K562 (cell line): ENCODE measurements at regions not wholly inside any gene's neighbourhood (a gene's known extent, or its start where the extent isn't known, plus 50 kb on each side); places are given as distances from the start of the nearest gene placed in this dataset.

Source experiments
- BACH1 ChIP-seq: fragments of 200-800 bp; sonication (Bioruptor generic); IDR thresholded peaks from 2 replicates; pipeline ENCODE4 v1.6.1; 2016; ENCODE audit warnings: missing genetic modification characterization, missing compliant biosample characterization
- CSDE1 ChIP-seq, 2 experiments: fragments of 450-650 bp; IDR thresholded peaks; 2 replicates each; pipeline ENCODE4 v1.6.1; 2016; ENCODE audit warnings: mild to moderate bottlenecking in 1 of 2
- DDX20 ChIP-seq: fragments of 450-650 bp; IDR thresholded peaks from 2 replicates; pipeline ENCODE4 v1.6.1; 2016; ENCODE audit warnings: missing genetic modification characterization, low read depth, mild to moderate bottlenecking, missing compliant biosample characterization, moderate library complexity
- IFI16 ChIP-seq: fragments of 250-450 bp; sonication (Bioruptor Pico); IDR thresholded peaks from 2 replicates; pipeline ENCODE4 v2.1.2; 2022; ENCODE audit warnings: mild to moderate bottlenecking, inconsistent platforms
- IRF2 ChIP-seq: sonication (generic); formaldehyde crosslinking; IDR thresholded peaks from 2 replicates; pipeline ENCODE4 v1.8.1; 2022; ENCODE audit warnings: mild to moderate bottlenecking, missing genetic modification reagents
- MCM3 ChIP-seq: fragments of 450-650 bp; IDR thresholded peaks from 2 replicates; pipeline ENCODE4 v1.6.1; 2016
- NR2F6 ChIP-seq: fragments of 450-650 bp; formaldehyde crosslinking; IDR thresholded peaks from 2 replicates; pipeline ENCODE4 v1.4.0; 2020; ENCODE audit warnings: mild to moderate bottlenecking
- TEAD4 ChIP-seq, 2 experiments: sonication (generic) in 1 of 2; formaldehyde crosslinking in 1 of 2; IDR thresholded peaks; 2 replicates each; pipeline versions ENCODE4 v1.6.1 to v1.8.0; 2012 to 2022; ENCODE audit warnings: borderline replicate concordance in 1 of 2, inconsistent platforms in 1 of 2, low read length in 1 of 2, mild to moderate bottlenecking in 1 of 2, missing genetic modification reagents in 1 of 2
- ZSCAN32 ChIP-seq: fragments of 450-650 bp; formaldehyde crosslinking; IDR thresholded peaks from 2 replicates; pipeline ENCODE4 v1.4.0; 2020; ENCODE audit warnings: mild to moderate bottlenecking, moderate library complexity
- TF ChIP-seq, protein P1 (sequence below), 2 experiments: IDR thresholded peaks in 1 of 2; conservative IDR thresholded peaks in 1 of 2; 2 replicates each; pipeline ENCODE4 v1.6.1; 2016; ENCODE audit warnings: low read depth in 2 of 2, mild to moderate bottlenecking in 1 of 2, missing compliant biosample characterization in 1 of 2, missing genetic modification characterization in 1 of 2, moderate library complexity in 1 of 2
- TF ChIP-seq, protein P2 (sequence below): sonication (generic); formaldehyde crosslinking; IDR thresholded peaks from 2 replicates; pipeline ENCODE4 v1.8.0; 2022; ENCODE audit warnings: missing genetic modification reagents, mild to moderate bottlenecking, borderline replicate concordance

DNA sequence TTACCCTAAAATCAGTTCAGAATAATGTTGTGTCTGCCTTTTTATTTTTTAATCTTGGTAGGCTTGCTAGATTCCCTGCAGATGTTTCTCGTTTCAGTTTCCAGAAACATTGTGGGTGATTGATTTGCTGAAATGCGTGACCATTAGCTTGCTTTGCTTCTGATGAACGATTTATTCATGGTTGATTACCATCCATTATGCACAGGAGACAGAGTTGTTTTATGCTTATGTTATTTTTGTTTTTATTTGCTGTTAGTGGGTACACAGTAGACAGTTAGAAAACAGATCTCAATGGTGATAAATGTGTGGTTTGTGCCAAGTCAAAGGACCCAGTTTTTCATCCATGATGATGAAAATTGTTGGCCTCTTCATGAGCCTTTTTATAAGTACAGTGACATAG lies 455.6 kb upstream of the BOD1L1 start (continued):
- TF ChIP-seq, protein P1, sequence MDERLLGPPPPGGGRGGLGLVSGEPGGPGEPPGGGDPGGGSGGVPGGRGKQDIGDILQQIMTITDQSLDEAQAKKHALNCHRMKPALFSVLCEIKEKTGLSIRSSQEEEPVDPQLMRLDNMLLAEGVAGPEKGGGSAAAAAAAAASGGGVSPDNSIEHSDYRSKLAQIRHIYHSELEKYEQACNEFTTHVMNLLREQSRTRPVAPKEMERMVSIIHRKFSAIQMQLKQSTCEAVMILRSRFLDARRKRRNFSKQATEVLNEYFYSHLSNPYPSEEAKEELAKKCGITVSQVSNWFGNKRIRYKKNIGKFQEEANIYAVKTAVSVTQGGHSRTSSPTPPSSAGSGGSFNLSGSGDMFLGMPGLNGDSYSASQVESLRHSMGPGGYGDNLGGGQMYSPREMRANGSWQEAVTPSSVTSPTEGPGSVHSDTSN (CRISPR knock-in tag; IDR thresholded peaks at IDR 0.05; ENCODE audit: low read depth): no peak
- TF ChIP-seq, protein P1 (tag; conservative IDR thresholded peaks at IDR 0.05; ENCODE audit: low read depth): no peak
- TF ChIP-seq, protein P2, sequence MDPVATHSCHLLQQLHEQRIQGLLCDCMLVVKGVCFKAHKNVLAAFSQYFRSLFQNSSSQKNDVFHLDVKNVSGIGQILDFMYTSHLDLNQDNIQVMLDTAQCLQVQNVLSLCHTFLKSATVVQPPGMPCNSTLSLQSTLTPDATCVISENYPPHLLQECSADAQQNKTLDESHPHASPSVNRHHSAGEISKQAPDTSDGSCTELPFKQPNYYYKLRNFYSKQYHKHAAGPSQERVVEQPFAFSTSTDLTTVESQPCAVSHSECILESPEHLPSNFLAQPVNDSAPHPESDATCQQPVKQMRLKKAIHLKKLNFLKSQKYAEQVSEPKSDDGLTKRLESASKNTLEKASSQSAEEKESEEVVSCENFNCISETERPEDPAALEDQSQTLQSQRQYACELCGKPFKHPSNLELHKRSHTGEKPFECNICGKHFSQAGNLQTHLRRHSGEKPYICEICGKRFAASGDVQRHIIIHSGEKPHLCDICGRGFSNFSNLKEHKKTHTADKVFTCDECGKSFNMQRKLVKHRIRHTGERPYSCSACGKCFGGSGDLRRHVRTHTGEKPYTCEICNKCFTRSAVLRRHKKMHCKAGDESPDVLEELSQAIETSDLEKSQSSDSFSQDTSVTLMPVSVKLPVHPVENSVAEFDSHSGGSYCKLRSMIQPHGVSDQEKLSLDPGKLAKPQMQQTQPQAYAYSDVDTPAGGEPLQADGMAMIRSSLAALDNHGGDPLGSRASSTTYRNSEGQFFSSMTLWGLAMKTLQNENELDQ (CRISPR knock-in tag): no peak
- TF ChIP-seq IRF2 (CRISPR knock-in tag): no peak
- no peak for TF ChIP-seq CSDE1 (IDR thresholded peaks at IDR 0.05)
- TF ChIP-seq DDX20 (tag): no peak
- TF ChIP-seq NR2F6: no peak
- TF ChIP-seq IFI16 (CRISPR knock-in tag): no peak
- no peak for TF ChIP-seq ZSCAN32 (CRISPR knock-in tag)
- no peak for TF ChIP-seq TEAD4 (IDR thresholded peaks at IDR 0.05; ENCODE audit: low read length)
- no peak for TF ChIP-seq TEAD4 (CRISPR knock-in tag; IDR thresholded peaks at IDR 0.05; ENCODE audit: borderline replicate concordance)
- no peak for TF ChIP-seq BACH1 (tag)
- no peak for TF ChIP-seq MCM3
- TF ChIP-seq, all 486 proteins: peak for 0
